HG03442 (cell line): ENCODE measurements at regions not wholly inside any gene's neighbourhood (a gene's known extent, or its start where the extent isn't known, plus 50 kb on each side); places are given as distances from the start of the nearest gene placed in this dataset.
"Not testable (repeated sequence)": the region's sequence is repeated elsewhere in the genome, so short reads cannot be mapped to it uniquely, and the experiment has no call there.

Experiments used
- ATAC-seq: cut with Tn5 transposase; IDR thresholded peaks from one replicate; pipeline ENCODE4 v1.9.1; 2021; ENCODE audit warnings: mild to moderate bottlenecking, moderate library complexity; ENCODE audit not compliant: unreplicated experiment

- ATAC-seq: no peak
Observed at GRCh38 chr1:118473825-118474224, 288.8 kb upstream of the SPAG17 start.

DNA sequence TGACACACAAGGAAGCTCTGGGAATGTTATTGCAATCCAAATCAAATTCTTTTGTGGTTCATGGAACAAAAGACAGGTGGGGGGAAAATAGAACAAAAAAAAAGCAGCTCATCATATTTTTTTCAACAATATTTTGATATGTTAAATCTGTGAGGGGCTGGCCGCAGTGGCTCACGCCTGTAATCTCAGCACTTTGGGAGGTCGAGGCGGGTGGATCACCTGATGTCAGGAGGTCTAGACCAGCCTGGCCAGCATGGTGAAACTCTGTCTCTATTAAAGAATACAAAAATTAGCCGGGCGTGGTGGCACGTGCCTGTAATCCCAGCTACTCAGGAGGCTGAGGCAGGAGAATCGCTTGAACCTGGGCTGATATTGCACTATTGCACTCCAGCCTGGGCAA is 279.4 kb upstream of the SPAG17 start:
- not testable (repeated sequence) for ATAC-seq

GRCh38 chr1:118461154-118461553 is 276.1 kb upstream of the SPAG17 start:
- no peak for ATAC-seq

DNA sequence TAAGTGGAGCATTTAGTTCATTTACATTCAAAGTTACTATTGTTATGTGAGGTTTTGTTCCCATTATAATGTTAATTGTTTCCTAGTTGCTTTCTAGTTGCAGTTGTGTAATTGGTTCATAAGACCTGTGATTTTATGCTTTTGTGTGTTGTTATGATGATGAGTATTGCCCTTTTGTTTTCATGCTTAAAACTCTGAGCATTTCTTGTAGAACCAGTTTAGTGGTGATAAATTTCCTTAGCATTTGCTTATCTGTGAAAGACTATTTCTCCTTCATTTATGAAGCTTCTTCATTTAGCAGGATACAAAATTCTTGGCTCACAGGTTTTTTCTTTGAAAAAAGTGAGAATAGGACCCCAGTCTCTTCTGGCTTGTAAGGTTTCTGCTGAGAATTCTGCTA is 274.8 kb upstream of the SPAG17 start:
- no peak for ATAC-seq

- not testable (repeated sequence) for ATAC-seq
Observed at GRCh38 chr1:118453856-118454255, 268.8 kb upstream of the SPAG17 start.

GRCh38 chr1:118445156-118445555 is 260.1 kb upstream of the SPAG17 start:
- ATAC-seq: no peak

- ATAC-seq: no peak
Observed at GRCh38 chr1:118442214-118442613, 257.2 kb upstream of the SPAG17 start.

DNA sequence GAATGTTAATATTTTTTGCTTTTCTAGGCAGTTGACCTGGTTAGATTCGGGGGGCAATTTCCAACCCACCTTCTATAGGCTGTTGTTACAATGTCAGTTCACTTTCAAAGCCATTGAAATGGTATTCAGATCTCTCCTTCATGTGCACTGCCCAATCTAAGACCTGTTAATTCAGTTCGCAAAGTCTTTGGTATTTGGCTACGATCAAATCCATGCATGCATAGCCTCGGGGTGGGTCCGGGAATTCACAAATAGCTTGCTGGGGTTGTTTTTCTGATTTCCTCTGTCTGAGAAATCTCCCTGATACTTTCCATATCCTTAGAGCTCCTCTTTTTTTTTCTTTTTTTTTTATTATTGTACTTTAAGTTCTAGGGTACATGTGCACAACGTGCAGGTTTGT is 252.6 kb upstream of the SPAG17 start:
- no peak for ATAC-seq

GRCh38 chr1:118429856-118430255 is 244.8 kb upstream of the SPAG17 start:
- no peak for ATAC-seq

GRCh38 chr1:118421868-118422350 is 236.9 kb upstream of the SPAG17 start:
- no peak for ATAC-seq

GRCh38 chr1:118404024-118404423 is 219.0 kb upstream of the SPAG17 start:
- ATAC-seq: no peak

DNA sequence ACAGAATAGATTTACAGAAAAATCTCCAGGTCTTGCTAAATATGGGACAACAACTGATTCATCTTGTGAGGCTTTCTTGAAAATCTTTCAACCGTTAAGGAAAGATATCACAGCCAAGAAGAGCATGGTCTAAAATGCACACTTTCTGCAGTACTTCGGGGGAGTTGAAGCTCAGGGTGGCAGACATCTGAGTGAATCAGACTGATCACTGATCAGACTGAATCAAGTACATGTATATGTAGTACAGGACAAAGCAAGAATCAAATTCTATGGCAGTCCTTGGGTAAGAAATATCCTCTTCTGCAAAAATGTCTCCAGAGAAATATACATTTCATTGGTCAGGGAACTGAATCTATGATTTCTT is 212.4 kb upstream of the SPAG17 start:
- no peak for ATAC-seq

- ATAC-seq: no peak
Observed at GRCh38 chr1:118396829-118397495, 211.9 kb upstream of the SPAG17 start.

DNA sequence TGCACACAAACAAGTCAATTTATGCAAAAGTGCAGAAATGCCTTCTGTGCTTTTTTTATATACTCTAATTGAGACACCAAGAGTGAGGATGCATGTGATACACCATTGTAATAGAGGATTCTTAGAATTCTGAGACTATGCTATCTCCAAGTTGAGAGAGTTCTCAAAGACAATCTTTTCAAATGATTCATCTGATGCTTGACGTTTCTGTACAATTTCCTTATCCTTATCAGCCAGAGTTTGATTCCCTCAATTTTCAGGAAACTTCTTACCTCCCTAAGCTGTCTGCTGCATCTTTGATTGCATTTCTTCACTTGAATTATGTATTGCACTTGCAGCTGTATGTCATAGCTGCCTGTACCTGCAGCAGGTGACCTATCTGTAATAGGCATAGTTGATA is 211.3 kb upstream of the SPAG17 start:
- ATAC-seq: no peak

DNA sequence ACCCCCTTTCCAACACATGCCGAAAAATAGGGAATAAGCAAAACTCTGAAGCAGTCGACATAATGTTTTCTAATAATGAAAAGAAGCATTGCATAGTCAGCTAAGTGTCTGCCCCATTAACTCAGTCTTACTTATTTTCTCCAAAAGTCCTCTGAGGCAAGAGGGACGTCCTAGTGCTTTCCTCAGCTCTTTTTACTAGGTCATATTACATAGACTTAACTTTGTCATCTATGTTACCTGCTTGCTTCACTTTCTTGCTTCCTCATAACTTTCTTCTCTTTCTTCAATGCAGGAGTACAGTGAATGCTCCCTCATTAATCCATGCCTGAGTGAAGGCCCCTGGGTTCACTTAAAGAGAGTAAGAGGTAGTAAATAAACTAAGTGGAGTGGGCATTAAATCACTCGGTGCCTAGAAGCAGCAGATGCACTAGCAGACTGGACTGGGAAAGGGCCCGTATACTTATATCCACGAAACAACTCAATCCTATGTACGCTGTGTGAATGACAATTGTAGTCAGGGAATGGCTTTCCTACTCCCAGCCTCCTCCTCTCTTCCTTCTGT is 210.5 kb upstream of the SPAG17 start:
- ATAC-seq: no peak

DNA sequence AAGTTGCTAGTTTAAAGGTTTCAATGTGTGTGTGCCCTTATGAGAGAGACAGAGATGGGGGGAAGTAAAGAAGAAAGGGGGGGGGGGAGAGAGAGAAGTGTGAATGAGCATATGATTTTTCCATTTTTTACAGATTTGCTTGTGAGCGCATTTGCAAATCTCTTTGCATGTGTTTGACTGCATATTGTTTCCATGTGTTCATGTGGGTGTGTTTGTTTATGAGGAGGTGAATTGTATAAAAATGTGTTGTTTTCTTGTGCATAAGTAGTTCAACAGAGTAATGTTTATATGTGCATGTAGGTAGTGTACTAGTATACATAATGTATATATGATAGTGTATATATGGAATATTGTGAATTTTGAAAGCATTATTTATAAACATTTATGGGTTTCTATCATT is 205.9 kb upstream of the SPAG17 start:
- ATAC-seq: no peak

GRCh38 chr1:118388301-118388959 is 203.4 kb upstream of the SPAG17 start:
- no peak for ATAC-seq

DNA sequence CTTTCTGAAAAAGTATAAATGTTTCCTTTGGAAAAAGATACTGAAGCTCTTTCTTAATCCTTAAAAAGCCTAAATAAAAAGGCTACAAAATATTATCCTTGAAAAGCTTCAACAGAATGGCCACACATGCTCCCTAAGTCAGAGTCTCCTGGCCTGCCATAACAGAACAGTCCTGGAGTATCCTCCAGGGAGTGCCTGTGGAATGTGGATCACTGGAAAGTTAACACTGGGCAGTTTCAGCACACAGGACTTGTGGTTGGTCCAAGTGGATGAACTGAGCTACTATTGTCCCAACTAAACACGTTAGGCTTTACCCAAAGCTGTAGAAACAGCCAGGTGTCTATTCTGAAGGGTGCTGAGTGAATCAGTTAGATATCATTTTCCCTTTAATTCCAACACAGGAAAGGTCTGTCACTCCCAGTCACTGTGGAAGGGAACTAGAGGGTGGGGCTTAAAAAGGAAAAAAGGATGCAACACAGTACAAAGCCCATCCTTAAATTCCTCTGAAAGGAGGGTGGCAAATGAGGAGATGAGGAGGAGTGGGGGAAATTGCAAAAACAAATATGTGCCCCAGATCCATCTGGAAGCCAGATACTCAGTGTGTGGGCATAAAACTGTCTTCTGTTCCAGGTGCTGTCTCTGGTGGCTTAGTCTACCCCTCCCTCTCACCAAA is 196.3 kb upstream of the SPAG17 start:
- no peak for ATAC-seq

DNA sequence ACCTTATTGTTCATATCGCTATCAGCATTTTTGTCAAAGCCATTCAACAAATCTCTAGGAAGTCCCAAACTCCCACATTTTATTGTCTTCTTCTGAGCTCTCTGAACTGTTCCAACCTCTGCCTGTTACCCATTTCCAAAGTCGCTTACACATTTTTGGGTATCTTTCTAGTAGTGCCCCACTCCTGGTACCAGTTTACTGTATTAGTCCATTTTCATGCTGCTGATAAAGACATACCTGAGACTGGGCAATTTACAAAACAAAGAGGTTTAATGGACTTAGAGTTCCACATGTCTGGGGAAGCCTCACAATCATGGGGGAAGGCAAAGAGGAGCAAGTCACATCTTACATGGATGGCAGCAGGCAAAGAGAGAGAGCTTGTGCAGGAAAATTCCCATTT is 192.2 kb upstream of the SPAG17 start:
- not testable (repeated sequence) for ATAC-seq

DNA sequence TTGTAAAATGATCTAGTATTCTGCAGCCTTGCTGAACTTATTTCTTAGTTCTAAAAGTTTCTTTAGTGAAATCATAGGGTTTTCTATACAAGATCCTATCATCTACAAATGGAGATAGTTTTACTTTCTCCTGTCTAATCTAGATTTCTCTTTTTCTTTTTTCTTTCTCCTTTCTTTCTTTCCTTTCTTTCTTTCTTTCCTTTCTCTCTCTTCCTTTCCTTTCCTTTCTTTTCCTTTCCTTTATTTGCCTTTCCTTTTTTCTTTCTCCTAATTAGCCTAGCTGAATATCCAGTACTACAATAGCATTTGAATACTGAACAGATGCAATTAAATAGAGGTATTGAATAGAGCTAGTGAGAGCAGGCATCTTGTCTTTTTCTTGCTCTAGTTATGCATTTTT is 186.6 kb upstream of the SPAG17 start:
- ATAC-seq: no peak

- no peak for ATAC-seq
Observed at GRCh38 chr1:118370861-118371260, 185.8 kb upstream of the SPAG17 start.

DNA sequence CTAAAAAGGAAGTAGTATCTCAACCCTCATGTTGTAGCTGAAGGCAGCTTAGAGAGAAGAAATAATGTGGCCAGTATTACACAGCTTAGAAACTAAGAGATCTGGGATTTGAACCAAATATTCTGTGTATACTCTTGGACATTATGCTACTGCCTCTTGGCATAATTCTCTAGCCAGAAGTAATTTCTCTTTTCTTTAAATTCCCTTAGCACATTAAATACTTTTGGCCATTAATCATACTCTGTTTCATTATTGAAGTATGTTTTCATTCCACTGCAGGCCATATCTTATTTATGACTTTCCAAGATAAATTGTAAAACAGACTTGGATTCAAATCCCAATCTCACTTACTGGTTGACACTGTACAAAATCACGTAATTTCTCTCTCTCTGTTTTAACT is 181.3 kb upstream of the SPAG17 start:
- ATAC-seq: no peak
